GM21381 (cell line): ENCODE measurements at regions not wholly inside any gene's neighbourhood (a gene's known extent, or its start where the extent isn't known, plus 50 kb on each side); places are given as distances from the start of the nearest gene placed in this dataset.

Source experiments
- ATAC-seq: cut with Tn5 transposase; IDR thresholded peaks from one replicate; pipeline ENCODE4 v1.9.1; 2021; ENCODE audit warnings: mild to moderate bottlenecking, moderate library complexity; ENCODE audit not compliant: unreplicated experiment

DNA sequence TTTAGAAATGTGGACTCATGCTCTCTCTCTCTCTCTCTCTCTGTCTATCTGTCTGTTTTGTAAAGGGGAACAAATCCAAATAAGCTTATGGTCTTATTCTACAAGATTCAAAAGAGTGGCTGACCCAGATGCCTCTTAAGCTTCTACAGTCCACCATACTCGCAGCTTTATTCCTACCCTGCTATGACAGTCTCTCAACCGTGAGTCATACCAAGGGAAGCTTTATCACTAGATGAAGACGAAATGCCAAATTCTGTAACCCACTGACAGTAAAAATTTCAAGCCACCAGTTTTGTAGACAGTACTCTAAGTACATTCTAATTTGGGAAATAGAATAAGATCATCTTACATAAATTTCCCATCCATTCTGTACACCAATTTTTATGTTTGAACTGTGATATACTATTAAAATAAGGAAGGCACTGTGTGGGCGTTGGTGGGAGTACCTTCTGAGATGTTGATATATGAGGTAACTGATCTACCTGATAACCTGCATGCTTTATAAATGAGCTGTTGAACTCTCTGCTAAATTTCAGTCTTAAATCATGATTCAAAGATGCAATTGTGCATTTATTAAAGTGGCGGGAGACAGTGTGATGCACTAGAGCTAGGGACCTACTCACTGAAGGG lies 153.2 kb downstream of the KLF6 start:
- no peak for ATAC-seq

- ATAC-seq = no peak
Measured at GRCh38 chr10:3631291-3631690, 153.7 kb downstream of the KLF6 start.

GRCh38 chr10:3625959-3626751 lies 158.9 kb downstream of the KLF6 start:
- peak; percentile 69 for ATAC-seq

- ATAC-seq = no peak
Measured at GRCh38 chr10:3624367-3624766, 160.6 kb downstream of the KLF6 start.

- ATAC-seq = peak; percentile 43
Measured at GRCh38 chr10:3623746-3624145, 161.3 kb downstream of the KLF6 start.

- no peak for ATAC-seq
Measured at GRCh38 chr10:3622845-3623621, 162.0 kb downstream of the KLF6 start.

DNA sequence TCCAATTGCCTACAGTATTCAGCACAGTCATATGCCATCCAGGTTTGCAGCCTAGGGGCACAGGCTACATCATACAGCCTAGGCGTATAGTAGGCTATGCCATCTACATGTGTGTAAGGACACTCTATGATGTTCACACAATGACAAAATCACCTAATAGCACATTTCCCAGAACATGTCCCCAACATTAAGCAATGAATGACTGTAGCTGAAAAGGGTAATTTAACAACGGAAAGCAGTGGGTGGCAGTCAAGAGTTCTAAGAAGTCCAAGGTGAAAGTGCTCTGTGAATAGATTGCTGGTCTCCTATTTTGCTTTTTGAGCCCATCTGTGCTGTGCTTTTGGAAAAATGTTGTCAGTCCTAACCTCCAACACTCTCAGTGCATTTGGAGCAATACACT lies 162.6 kb downstream of the KLF6 start:
- ATAC-seq = no peak

DNA sequence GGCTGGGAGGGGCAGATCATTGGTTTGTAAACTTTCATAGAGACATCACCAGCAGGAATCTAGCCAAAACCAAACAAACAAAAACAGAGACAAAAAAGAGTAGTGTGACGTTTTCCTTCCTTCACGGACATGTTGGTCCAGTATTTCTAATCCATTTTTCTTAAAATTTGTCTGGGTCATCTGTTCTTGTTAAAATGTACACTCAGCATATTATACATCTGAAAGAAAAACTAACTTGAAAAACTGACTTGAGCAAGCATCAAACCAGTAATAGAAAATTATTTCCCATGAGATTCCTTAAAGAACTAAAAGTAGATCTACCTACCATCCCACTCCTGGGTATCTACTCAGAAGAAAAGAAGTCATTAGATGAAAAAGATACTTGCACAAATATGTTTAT lies 164.2 kb downstream of the KLF6 start:
- no peak for ATAC-seq

DNA sequence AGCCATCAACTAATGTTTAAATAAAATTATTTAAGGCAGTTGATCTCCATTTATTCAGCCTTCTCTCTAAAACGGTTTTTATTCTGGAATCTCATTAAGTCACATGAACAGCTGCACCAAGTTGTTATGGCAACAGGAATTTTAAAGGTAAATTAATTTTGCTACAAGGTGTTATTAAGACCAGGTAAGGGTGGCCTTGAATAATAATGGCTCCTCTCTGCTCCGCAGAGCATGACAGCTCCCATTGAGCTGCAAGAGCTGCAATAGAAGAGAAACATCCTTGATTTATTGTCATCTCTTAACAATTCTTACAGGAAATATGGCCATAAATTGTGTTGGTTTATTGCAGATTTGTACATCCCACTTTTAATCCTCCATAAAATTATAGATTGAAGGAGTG lies 165.8 kb downstream of the KLF6 start:
- ATAC-seq = no peak

DNA sequence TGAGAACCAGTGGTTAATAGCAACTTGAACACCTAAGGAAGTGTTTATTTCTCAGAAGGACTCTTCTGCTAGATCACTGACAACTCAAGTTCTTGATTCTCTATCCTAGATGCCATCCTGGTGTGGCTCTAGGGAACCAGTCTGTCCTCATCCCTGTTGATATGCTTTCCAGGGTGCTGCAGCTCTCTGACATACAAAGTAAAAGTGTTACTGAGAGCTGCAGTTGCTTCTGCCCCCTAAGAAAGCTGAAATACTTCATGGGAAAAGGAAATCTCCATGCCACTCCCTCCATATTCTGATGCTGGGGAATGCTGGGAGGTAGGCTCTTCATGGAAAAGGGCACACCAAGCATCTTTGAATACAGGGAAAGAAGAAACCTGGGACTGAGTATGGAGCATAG lies 168.1 kb downstream of the KLF6 start:
- no peak for ATAC-seq

DNA sequence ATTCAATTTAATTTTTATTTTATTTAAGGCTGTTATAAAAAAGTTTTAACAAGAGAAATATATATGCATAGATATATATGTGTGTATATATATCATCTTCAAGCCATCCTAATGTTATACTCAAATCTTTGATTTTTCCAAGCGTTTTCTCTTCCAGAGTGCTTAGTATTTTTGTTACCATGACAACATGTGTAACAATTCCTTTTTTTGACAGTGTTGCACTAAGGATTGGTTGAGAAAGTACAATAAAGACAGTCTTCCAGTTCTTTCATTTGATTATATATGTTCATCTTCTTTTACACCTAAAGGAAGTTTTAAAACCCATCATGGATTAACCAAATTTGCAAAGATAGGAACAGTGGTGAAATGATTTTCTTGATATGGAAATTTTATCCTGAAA lies 171.7 kb downstream of the KLF6 start:
- no peak for ATAC-seq

- ATAC-seq = no peak
Measured at GRCh38 chr10:3612183-3613001, 172.6 kb downstream of the KLF6 start.

GRCh38 chr10:3606309-3606708 lies 178.7 kb downstream of the KLF6 start:
- no peak for ATAC-seq

DNA sequence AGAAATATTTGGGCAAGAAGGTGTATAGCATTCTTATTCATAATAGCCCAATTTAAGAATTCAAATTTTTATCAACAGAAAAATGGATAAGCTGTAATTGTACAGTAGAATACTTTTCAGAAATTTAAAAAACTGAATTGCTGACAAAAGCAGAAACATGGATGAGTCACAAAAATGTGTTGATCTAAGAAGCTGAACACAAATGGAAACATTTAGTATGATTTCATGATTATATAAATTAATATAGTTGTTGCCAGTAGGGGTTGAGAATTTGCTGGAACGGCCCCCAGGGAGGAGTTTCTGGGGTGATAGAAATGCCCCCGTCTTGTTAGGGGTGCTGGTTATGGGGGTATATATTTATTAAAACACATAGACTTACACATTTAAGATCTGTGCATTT lies 179.1 kb downstream of the KLF6 start:
- no peak for ATAC-seq

DNA sequence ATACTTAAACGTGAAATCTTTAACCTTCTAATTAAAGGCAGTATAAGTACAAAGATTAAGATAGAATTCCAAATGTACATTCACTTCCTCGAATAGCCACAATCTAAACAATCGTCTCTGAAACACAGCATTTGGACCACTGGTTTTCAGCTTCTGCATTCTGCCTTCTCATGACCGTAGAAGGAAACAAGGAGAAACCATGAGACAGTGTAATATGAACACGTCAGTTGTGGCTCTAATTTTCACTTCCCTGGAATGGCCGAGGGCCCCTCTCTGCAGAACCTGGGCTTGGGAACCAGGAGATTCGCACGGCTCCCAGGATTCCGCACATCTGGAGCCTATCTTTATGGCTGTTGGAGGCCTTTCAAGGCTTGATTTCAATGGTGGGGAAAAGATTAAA lies 189.3 kb downstream of the KLF6 start:
- ATAC-seq = no peak

- ATAC-seq = no peak
Measured at GRCh38 chr10:3593611-3594010, 191.4 kb downstream of the KLF6 start.

GRCh38 chr10:3592424-3592823 lies 192.6 kb downstream of the KLF6 start:
- ATAC-seq = no peak

GRCh38 chr10:3588816-3589215 lies 196.2 kb downstream of the KLF6 start:
- ATAC-seq = no peak

GRCh38 chr10:3588346-3588745 lies 196.7 kb downstream of the KLF6 start:
- no peak for ATAC-seq

DNA sequence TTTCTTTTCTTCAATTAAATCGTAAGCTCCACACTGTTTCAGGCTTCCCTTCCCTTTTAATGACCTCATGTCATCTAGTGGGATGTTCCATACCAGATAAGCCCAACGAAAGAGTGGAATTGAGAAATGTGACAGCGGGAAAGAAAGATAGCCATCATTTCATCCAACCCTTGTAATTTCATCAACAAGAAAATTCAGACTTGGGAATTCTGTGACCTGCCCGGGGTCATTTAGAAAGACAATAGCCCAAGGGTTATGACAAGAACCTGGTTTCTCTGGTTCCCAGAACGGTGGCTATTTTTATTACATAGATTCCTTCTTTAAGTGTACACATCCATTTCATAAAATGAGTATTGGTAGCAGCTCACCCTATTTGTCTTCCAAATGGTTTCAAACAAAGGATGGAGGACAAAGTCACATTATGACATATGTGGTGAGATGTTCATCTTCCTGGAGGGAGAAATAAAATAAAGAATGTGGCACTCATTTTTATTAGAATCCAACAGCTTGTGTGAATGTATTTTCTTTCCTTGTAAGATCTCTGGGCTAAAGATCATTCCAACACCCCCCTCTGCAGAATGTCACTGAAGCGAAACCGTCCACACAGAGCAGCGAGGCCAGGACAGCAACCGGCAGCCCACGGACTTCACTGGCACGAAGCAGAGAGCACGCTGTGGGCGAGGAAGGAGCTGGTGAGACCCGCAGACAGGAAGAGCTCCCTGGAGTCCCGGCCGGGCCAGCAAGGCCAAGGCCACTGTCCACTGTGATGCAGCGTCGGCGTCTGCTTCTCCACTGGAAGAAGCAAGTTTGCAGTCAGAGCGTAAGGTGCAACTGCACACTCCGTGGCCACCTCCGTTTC lies 199.9 kb downstream of the KLF6 start:
- ATAC-seq = no peak
